Neuronal stem cell (in vitro differentiated cells): ENCODE measurements at regions not wholly inside any gene's neighbourhood (a gene's known extent, or its start where the extent isn't known, plus 50 kb on each side); places are given as distances from the start of the nearest gene placed in this dataset.

ENCODE experiments used
- DNase-seq: peaks from one replicate; pipeline ENCODE4 v3.0.0-alpha.2; 2013; ENCODE audit warnings: low spot score
- H2AFZ ChIP-seq: one replicate; pipeline ENCODE4 v1.6.1; 2013; ENCODE audit warnings: mild to moderate bottlenecking, low read length, inconsistent platforms
- H2AK5ac ChIP-seq: 2 replicates; pipeline ENCODE4 v1.6.1; 2013; ENCODE audit warnings: low read depth, mild to moderate bottlenecking, inconsistent platforms, low read length, moderate library complexity, mixed read lengths
- H2BK120ac ChIP-seq: 2 replicates; pipeline ENCODE4 v1.6.1; 2013; ENCODE audit warnings: low read depth, mild to moderate bottlenecking, inconsistent platforms, low read length, moderate library complexity, mixed read lengths
- H2BK12ac ChIP-seq: one replicate; pipeline ENCODE4 v1.6.1; 2013; ENCODE audit warnings: low read length, inconsistent platforms
- H2BK15ac ChIP-seq: 2 replicates; pipeline ENCODE4 v1.6.1; 2013; ENCODE audit warnings: mild to moderate bottlenecking, low read length, inconsistent platforms, mixed read lengths
- H2BK5ac ChIP-seq: one replicate; pipeline ENCODE4 v1.6.1; 2013; ENCODE audit warnings: inconsistent platforms, mild to moderate bottlenecking, low read length, moderate library complexity
- H3K14ac ChIP-seq: one replicate; pipeline ENCODE4 v1.6.1; 2013; ENCODE audit warnings: low read length, inconsistent platforms
- H3K18ac ChIP-seq: 2 replicates; pipeline ENCODE4 v1.6.1; 2013; ENCODE audit warnings: low read length, inconsistent platforms
- H3K23ac ChIP-seq: 2 replicates; pipeline ENCODE4 v1.6.1; 2013; ENCODE audit warnings: low read depth, mild to moderate bottlenecking, mixed read lengths, low read length, inconsistent platforms; ENCODE audit not compliant: poor library complexity
- H3K27ac ChIP-seq: replicated peaks from 3 replicates; pipeline ENCODE4 v1.5.1; 2013; ENCODE audit warnings: low read length, inconsistent platforms
- H3K27me3 ChIP-seq, 3 experiments: 2 replicates each; pipeline ENCODE4 v1.6.1; 2013; ENCODE audit warnings: low read length in 3 of 3, mild to moderate bottlenecking in 2 of 3, inconsistent platforms in 1 of 3, low read depth in 1 of 3, mixed read lengths in 1 of 3, moderate library complexity in 1 of 3; ENCODE audit not compliant: control insufficient read depth in 3 of 3, insufficient read depth in 3 of 3
- H3K36me3 ChIP-seq, 2 donors: replicated peaks in 1 of 2; 2 replicates each; pipeline ENCODE4 v1.6.1; 2013; ENCODE audit warnings: low read length in 2 of 2; ENCODE audit not compliant: control insufficient read depth in 2 of 2, insufficient read depth in 2 of 2
- H3K4ac ChIP-seq: 2 replicates; pipeline ENCODE4 v1.6.1; 2013; ENCODE audit warnings: inconsistent platforms, mild to moderate bottlenecking, low read length, moderate library complexity
- H3K4me1 ChIP-seq, 2 donors: 1 replicate in 1 of 2; 2 replicates in 1 of 2; pipeline ENCODE4 v1.6.1; 2013; ENCODE audit warnings: low read length in 2 of 2, low read depth in 1 of 2; ENCODE audit not compliant: control insufficient read depth in 2 of 2, insufficient read depth in 1 of 2
- H3K4me2 ChIP-seq: one replicate; pipeline ENCODE4 v1.6.1; 2013; ENCODE audit warnings: mild to moderate bottlenecking, low read length, inconsistent platforms; ENCODE audit not compliant: insufficient read depth, poor library complexity, severe bottlenecking
- H3K4me3 ChIP-seq, 2 donors: 2 replicates each; pipeline ENCODE4 v1.5.1; 2013; ENCODE audit warnings: low read length in 2 of 2, mild to moderate bottlenecking in 2 of 2, inconsistent platforms in 1 of 2, moderate library complexity in 1 of 2
- H3K79me1 ChIP-seq: one replicate; pipeline ENCODE4 v1.6.1; 2013; ENCODE audit warnings: low read depth, mild to moderate bottlenecking, inconsistent platforms, low read length, moderate library complexity
- H3K9ac ChIP-seq: one replicate; pipeline ENCODE4 v1.6.1; 2013; ENCODE audit warnings: mild to moderate bottlenecking, low read depth, low read length, inconsistent platforms; ENCODE audit not compliant: poor library complexity
- H3K9me3 ChIP-seq, 2 donors: replicated peaks in 1 of 2; 2 replicates each; pipeline versions ENCODE3 to v1.6.1; 2013; ENCODE audit warnings: low read length in 2 of 2, mild to moderate bottlenecking in 2 of 2, inconsistent platforms in 1 of 2, low read depth in 1 of 2, mixed read lengths in 1 of 2, moderate library complexity in 1 of 2; ENCODE audit not compliant: control insufficient read depth in 2 of 2, insufficient read depth in 1 of 2
- H4K8ac ChIP-seq: one replicate; pipeline ENCODE4 v1.6.1; 2013; ENCODE audit warnings: low read depth, mild to moderate bottlenecking, inconsistent platforms, low read length, moderate library complexity
- H4K91ac ChIP-seq: one replicate; pipeline ENCODE4 v1.6.1; 2013; ENCODE audit warnings: low read length, low read depth, mild to moderate bottlenecking, inconsistent platforms; ENCODE audit not compliant: poor library complexity
- WGBS, 2 donors: extraction: QIAGEN DNeasy Blood & Tissue Kit; methylation state at CpG; one replicate each; pipeline ENCODE4 v1.1.7; 2013; ENCODE audit warnings: missing lambda C conversion rate in 2 of 2, mixed read lengths in 1 of 2; ENCODE audit not compliant: insufficient read length in 2 of 2, insufficient replicate concordance in 1 of 2; ENCODE audit errors: extremely low coverage in 2 of 2; 5-methylcytosine and 5-hydroxymethylcytosine counted together

DNA sequence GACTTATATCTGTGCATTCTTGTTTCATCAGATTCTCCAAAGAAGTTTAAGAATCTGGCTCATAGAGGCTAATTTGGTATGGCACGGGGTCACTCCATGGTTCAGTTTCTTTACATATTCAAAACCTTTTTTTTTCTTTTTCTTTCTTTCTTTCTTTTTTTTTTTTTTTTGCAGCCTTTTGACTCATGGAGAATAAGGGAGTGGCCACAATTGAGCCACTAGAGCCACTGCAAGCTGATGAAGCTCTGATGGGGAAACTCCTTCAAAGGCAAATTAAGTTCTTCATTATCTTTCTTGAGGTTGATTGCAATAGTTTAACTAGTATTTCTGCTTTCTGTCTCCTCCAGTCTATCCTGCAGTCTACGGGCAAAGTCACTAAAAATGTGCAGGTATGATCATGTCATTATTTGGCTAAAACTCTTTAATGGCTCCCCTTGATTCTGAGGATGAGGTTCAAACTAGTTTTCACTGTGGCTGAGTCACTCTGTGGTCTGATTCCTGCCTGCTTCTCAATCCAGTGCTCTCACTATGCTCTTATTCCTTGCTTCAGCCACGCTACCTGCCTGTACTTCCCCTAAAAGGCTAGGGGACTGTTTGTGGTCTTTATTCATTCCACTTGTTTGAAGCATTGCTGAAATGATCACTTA is 93.5 kb upstream of the RIOK2 start:
- Histone ChIP-seq H3K4ac (no peak overlapping the region), H4K91ac (no peak overlapping the region), H2AFZ (no peak overlapping the region), H3K9ac (no peak overlapping the region), H3K27ac (no peak overlapping the region), H2AK5ac (no peak overlapping the region), H3K4me3 (no peak overlapping the region), H3K14ac (no peak overlapping the region), H3K4me2 (no peak overlapping the region), H3K9me3 (peaks cover 0 to 2% of the 10 kb centered on the region in 2 donors), H3K4me1 (no peaks in the 10 kb centered on the region), H2BK12ac (no peak overlapping the region), H3K23ac (no peak overlapping the region), H4K8ac (no peak overlapping the region), H3K79me1 (no peaks in the 10 kb centered on the region), H3K27me3 (no peaks in the 10 kb centered on the region), H2BK15ac (no peak overlapping the region), H3K36me3 (no peaks in the 10 kb centered on the region), H2BK120ac (no peak overlapping the region), H3K18ac (no peak overlapping the region), H2BK5ac (no peak overlapping the region)
- no CpG with 5 or more reads among the region's 3 CpGs for WGBS, 2 donors
- no peak for DNase-seq

DNA sequence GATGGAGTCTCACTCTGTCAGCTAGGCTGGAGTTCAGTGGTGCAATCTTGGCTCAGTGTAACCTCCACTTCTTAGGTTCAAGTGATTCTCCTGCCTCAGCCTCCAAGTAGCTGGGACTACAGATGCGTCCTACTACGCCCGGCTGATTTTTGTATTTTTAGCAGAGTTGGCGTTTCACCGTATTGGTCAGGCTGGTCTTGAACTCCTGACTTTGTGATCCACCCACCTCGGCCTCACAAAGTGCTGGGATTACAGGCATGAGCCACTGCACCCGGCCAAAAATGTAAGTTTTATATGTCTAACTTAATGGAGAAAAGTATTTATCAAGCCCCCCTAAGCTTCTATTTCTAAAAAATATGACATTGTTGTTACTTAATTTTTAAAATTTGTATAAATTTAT is 98.2 kb upstream of the RIOK2 start:
- no peaks in the 10 kb centered on the region for H3K9me3 ChIP-seq
- no peak overlapping the region for H3K23ac ChIP-seq
- no peak overlapping the region for H2AFZ ChIP-seq
- no peaks in the 10 kb centered on the region for H3K79me1 ChIP-seq
- WGBS, 2 donors: no CpG with 5 or more reads among the region's 7 CpGs
- H3K4me2 ChIP-seq: no peak overlapping the region
- H3K4me3 ChIP-seq: no peak overlapping the region
- DNase-seq: no peak
- no peak overlapping the region for H3K27ac ChIP-seq
- H4K8ac ChIP-seq: no peak overlapping the region
- no peak overlapping the region for H3K4ac ChIP-seq
- H2AK5ac ChIP-seq: no peak overlapping the region
- H2BK12ac ChIP-seq: no peak overlapping the region
- H2BK120ac ChIP-seq: no peak overlapping the region
- no peaks in the 10 kb centered on the region for H3K36me3 ChIP-seq
- no peaks in the 10 kb centered on the region for H3K27me3 ChIP-seq
- no peak overlapping the region for H2BK15ac ChIP-seq
- no peaks in the 10 kb centered on the region for H3K4me1 ChIP-seq
- no peak overlapping the region for H3K9ac ChIP-seq
- H3K18ac ChIP-seq: no peak overlapping the region
- H2BK5ac ChIP-seq: no peak overlapping the region
- H3K14ac ChIP-seq: no peak overlapping the region
- no peak overlapping the region for H4K91ac ChIP-seq

DNA sequence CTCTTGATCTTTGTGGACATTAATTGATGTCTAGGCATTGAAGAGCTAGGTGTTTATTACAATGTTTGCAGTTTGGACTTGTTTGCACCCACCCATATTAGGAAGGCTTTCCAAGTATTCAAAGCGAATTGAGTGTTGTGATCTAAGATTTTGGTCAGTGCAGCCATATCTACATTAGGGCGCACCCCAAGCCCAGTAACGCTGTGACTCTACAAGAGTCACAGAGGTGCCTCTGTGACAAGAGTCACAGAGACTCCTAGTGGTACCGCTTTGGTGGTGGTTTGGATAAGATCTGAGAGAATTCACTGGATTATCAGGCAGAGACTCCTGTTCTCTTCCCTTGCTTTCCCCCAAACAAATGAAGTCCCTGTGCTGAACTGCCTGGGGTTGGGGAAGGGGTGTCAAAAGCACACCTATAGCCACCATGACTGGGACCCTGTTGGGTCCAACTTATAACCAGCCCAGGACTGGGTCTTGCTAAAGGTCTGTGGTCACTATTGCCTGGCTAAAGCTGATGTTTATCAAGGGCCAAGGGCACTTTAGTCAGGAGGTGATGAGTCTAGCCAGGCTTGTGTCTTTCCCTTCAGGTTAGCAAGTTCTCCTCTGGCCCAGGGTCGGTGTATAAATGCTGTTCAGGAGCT is 114.1 kb upstream of the RIOK2 start:
- Histone ChIP-seq H4K8ac (no peak overlapping the region), H2AFZ (peak overlapping the region; percentile 25), H3K4ac (no peak overlapping the region), H3K23ac (no peak overlapping the region), H3K14ac (no peak overlapping the region), H2BK15ac (no peak overlapping the region), H3K27ac (no peak overlapping the region), H3K18ac (no peak overlapping the region), H2BK5ac (no peak overlapping the region), H2BK12ac (no peak overlapping the region), H3K9ac (no peak overlapping the region), H4K91ac (no peak overlapping the region), H2AK5ac (no peak overlapping the region), H3K36me3 (no peaks in the 10 kb centered on the region), H3K9me3 (no peaks in the 10 kb centered on the region), H3K4me3 (no peak overlapping the region), H3K79me1 (no peaks in the 10 kb centered on the region), H3K27me3 (no peaks in the 10 kb centered on the region), H3K4me1 (no peaks in the 10 kb centered on the region), H2BK120ac (no peak overlapping the region), H3K4me2 (no peak overlapping the region)
- WGBS, 2 donors: no CpG with 5 or more reads among the region's 5 CpGs
- peak; percentile 37 for DNase-seq

DNA sequence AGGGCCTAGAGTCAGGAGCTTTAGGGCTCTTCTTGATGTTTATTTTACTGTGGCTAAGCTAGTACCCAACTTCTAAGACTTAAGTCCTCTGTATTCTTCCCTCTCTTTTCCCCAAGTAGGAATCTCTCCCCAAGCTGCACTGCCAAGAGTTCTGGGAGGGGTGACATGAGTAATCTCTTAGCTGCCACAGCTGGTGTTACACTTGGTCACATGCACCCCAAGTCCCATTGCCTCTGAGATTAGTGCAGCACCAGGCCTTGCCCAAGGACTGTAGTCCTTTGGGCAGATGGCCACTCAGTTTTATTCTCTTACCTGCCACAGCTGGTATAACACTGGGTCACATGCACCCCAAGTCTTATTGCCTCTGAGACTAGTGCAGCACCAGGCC is 114.7 kb upstream of the RIOK2 start:
- H2AK5ac ChIP-seq: no peak overlapping the region
- no peak overlapping the region for H2BK15ac ChIP-seq
- no peaks in the 10 kb centered on the region for H3K9me3 ChIP-seq
- H3K14ac ChIP-seq: no peak overlapping the region
- H4K8ac ChIP-seq: no peak overlapping the region
- no peaks in the 10 kb centered on the region for H3K79me1 ChIP-seq
- no peak overlapping the region for H4K91ac ChIP-seq
- no peak overlapping the region for H2BK12ac ChIP-seq
- H3K27ac ChIP-seq: no peak overlapping the region
- no peak overlapping the region for H2BK120ac ChIP-seq
- no peak for DNase-seq
- no peak overlapping the region for H3K4ac ChIP-seq
- no peaks in the 10 kb centered on the region for H3K4me1 ChIP-seq
- H3K9ac ChIP-seq: no peak overlapping the region
- H3K4me3 ChIP-seq: no peak overlapping the region
- no peak overlapping the region for H2BK5ac ChIP-seq
- no peak overlapping the region for H2AFZ ChIP-seq
- H3K18ac ChIP-seq: no peak overlapping the region
- H3K4me2 ChIP-seq: no peak overlapping the region
- no peaks in the 10 kb centered on the region for H3K27me3 ChIP-seq
- H3K36me3 ChIP-seq: no peaks in the 10 kb centered on the region
- H3K23ac ChIP-seq: no peak overlapping the region
